ENCODE measurements at regions not wholly inside any gene's neighbourhood (a gene's known extent, or its start where the extent isn't known, plus 50 kb on each side); places are given as distances from the start of the nearest gene placed in this dataset.

GRCh38 chr4:188534917-188535316 is 395.7 kb downstream of the TRIML1 start:
- Histone ChIP-seq H3K9me3 (no peaks in the 10 kb centered on the region), H3K4me3 (no peak overlapping the region), H3K27ac (no peak overlapping the region), H3K27me3 (no peaks in the 10 kb centered on the region), H3K36me3 (no peaks in the 10 kb centered on the region), H3K4me1 (ENCODE audit: insufficient read depth) (no peaks in the 10 kb centered on the region)
- intact Hi-C loops (cut with DNase I) = no loop called here
- 44 to 67% (median 64%) methylated on average over 6 of the region's 6 CpGs for WGBS, 3 donors
- no peak for TF ChIP-seq EP300 (IDR thresholded peaks at IDR 0.05)
- no peak for TF ChIP-seq POLR2A (IDR thresholded peaks at IDR 0.05)
- no peak for TF ChIP-seq CTCF (IDR thresholded peaks at IDR 0.05)
- no peak for DNase-seq

GRCh38 chr4:188536826-188537225 is 397.6 kb downstream of the TRIML1 start:
- DNase-seq = no peak
- intact Hi-C loops (cut with DNase I) = no loop called here
- H3K4me3 ChIP-seq = no peak overlapping the region
- no peak overlapping the region for H3K27ac ChIP-seq
- no peaks in the 10 kb centered on the region for H3K27me3 ChIP-seq
- no peaks in the 10 kb centered on the region for H3K36me3 ChIP-seq
- no peaks in the 10 kb centered on the region for H3K4me1 ChIP-seq (ENCODE audit: insufficient read depth)
- no peaks in the 10 kb centered on the region for H3K9me3 ChIP-seq
- TF ChIP-seq CTCF (IDR thresholded peaks at IDR 0.05) (no peak), EP300 (IDR thresholded peaks at IDR 0.05) (no peak), POLR2A (IDR thresholded peaks at IDR 0.05) (no peak)
- 82 to 90% (median 85%) methylated on average over 10 of the region's 10 CpGs for WGBS, 3 donors

- no peak for DNase-seq
- no peak for TF ChIP-seq EP300 (IDR thresholded peaks at IDR 0.05)
- no peak for TF ChIP-seq CTCF (IDR thresholded peaks at IDR 0.05)
- no peak for TF ChIP-seq POLR2A (IDR thresholded peaks at IDR 0.05)
- intact Hi-C loops (cut with DNase I) = no loop called here
- no peaks in the 10 kb centered on the region for H3K27me3 ChIP-seq
- H3K4me3 ChIP-seq = no peak overlapping the region
- H3K27ac ChIP-seq = no peak overlapping the region
- WGBS, 3 donors = 11 to 18% (median 12%) methylated on average over 10 of the region's 10 CpGs
- H3K36me3 ChIP-seq = no peaks in the 10 kb centered on the region
- H3K9me3 ChIP-seq = no peaks in the 10 kb centered on the region
- peaks cover 1% of the 10 kb centered on the region for H3K4me1 ChIP-seq (ENCODE audit: insufficient read depth)
These were observed 411.1 kb downstream of the TRIML1 start for GRCh38 chr4:188550296-188550695.

- Histone ChIP-seq H3K27me3 (no peaks in the 10 kb centered on the region), H3K4me3 (no peak overlapping the region), H3K9me3 (no peaks in the 10 kb centered on the region), H3K27ac (no peak overlapping the region), H3K4me1 (ENCODE audit: insufficient read depth) (peaks cover 1% of the 10 kb centered on the region), H3K36me3 (no peaks in the 10 kb centered on the region)
- TF ChIP-seq POLR2A (IDR thresholded peaks at IDR 0.05) (no peak), EP300 (IDR thresholded peaks at IDR 0.05) (no peak), CTCF (IDR thresholded peaks at IDR 0.05) (no peak)
- no peak for DNase-seq
- WGBS, 3 donors = 12 to 27% (median 13%) methylated on average over 6 of the region's 6 CpGs
- intact Hi-C loops (cut with DNase I) = no loop called here
These were observed 411.9 kb downstream of the TRIML1 start for GRCh38 chr4:188551156-188551555.
